ENCODE measurements at regions not wholly inside any gene's neighbourhood (a gene's known extent, or its start where the extent isn't known, plus 50 kb on each side); places are given as distances from the start of the nearest gene placed in this dataset.

GRCh38 chr9:79006546-79006945 is 565.2 kb upstream of the TLE4 start:
- DNase-seq (ENCODE audit: low read depth): no peak

GRCh38 chr9:79007701-79008483 is 563.9 kb upstream of the TLE4 start:
- no peak for DNase-seq (ENCODE audit: low read depth)

GRCh38 chr9:79008916-79009315 is 562.8 kb upstream of the TLE4 start:
- no peak for DNase-seq (ENCODE audit: low read depth)

DNA sequence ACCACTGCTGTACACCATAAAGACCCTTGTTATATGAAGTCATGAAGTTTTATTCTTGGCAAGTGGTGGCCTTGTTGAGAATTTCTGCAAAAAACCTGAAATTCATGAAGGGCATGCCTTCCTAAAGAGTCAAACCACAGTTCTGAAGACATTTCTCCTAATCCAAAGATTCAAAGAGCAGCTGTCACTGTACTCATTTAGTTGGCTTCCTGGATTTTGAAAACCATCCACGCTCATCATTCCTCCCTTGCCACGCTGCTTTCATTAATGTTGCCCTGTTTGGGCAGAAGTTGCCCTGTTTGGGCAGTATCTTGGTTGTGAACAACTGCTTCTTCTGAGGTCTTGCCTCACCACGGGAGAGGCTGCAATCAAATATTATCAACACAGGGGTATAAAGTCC is 560.3 kb upstream of the TLE4 start:
- peak; percentile 20 for DNase-seq (ENCODE audit: low read depth)

- no peak for DNase-seq (ENCODE audit: low read depth)
Measured at GRCh38 chr9:79012561-79012960, 559.2 kb upstream of the TLE4 start.

GRCh38 chr9:79013715-79014610 is 557.8 kb upstream of the TLE4 start:
- DNase-seq (ENCODE audit: low read depth): no peak

DNA sequence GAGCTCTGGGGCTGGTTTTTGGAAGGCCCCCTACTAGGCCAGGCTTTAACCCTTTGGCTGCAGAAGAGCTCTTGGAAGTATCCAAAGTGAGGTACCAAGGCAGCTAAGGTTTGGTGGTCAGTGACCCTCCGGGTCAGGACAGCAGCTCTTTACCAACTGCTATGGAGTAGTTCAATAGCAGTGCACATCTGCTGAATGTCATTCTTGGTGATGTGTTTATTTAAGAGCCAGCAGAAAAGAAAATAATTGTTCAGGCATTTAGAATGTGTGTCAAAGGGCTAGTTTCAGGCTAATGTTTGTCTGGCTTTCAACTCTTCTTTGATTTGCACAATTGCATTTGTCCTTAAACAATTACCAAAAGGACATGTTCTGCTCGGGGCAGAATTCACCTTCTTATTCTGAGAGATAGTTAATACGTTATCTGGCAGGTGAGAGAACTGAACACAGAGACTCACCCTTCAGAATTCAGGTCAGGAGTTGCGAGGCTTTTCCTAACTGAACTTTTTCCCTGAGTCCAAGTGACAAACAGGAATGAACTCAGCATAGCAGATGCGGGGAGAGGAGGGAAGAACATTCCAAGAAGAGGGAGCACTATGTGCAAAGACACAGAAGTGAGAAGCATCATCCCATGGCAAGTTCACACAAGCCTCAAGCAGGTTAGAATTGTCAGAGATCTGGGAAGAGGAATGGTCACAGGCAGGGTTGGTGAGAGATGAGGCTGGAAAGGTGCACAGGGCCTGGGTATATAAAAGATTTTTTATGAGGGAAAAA is 556.7 kb upstream of the TLE4 start:
- DNase-seq (ENCODE audit: low read depth): no peak

GRCh38 chr9:79015951-79016350 is 555.8 kb upstream of the TLE4 start:
- no peak for DNase-seq (ENCODE audit: low read depth)

- DNase-seq (ENCODE audit: low read depth): peak; percentile 89
Measured at GRCh38 chr9:79020276-79020675, 551.5 kb upstream of the TLE4 start.

DNA sequence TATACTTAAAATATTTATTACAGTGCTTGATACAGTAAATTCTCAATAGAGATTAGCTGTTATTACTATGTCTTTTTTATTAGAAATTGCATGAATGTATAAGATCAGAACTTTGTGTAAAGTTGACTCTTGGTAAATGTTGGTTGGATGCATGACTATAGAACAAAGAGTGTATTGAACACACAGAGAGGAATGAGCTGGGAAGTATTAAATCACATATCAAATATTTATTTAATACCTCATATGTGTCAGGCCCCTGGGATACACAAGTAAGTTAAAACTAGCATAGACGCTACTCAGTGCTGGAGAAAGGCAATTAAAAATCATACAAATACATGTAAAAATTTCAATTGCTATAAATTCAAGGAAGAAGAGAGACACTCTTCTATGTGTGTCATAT is 550.7 kb upstream of the TLE4 start:
- no peak for DNase-seq (ENCODE audit: low read depth)

GRCh38 chr9:79023134-79023580 is 548.6 kb upstream of the TLE4 start:
- DNase-seq (ENCODE audit: low read depth): peak; percentile 46

DNA sequence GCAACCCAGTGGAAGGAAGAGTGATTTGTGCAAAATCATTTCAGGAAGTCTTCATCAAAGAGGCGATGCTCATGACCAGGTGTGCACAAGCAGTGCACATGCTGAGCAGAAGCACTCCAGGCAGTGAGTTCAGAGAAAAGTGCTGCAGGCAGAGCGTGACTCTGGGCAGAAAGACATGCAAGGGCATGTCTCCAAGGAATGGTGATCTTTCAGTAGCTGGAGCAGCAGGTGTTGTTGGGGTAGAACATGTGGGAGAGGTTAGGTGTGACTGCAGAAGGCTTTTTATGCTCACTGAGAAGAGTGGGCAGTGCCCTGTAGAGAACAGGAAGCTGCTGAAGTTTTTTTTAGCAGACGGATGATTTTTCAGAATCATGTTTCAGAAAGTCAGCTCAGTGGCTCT is 545.4 kb upstream of the TLE4 start:
- peak; percentile 61 for DNase-seq (ENCODE audit: low read depth)

DNA sequence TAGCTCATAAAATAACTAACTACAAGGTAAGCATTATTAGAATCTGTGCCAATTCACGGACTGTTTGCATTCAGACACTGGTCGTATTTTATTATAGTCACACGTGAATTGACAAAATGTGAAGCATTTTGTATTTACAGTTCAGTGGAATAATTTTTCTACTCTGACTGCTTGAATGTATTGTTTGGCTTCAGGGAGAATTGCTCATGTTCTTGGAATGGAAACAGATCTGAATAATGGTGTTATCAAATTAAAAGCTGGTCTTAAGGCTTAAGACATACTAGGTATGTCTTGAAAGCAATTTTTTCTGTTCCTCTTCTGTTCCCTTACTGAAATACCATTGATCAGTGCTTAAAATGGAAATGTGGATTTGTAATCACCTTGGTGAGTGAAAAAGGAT is 543.7 kb upstream of the TLE4 start:
- no peak for DNase-seq (ENCODE audit: low read depth)

DNA sequence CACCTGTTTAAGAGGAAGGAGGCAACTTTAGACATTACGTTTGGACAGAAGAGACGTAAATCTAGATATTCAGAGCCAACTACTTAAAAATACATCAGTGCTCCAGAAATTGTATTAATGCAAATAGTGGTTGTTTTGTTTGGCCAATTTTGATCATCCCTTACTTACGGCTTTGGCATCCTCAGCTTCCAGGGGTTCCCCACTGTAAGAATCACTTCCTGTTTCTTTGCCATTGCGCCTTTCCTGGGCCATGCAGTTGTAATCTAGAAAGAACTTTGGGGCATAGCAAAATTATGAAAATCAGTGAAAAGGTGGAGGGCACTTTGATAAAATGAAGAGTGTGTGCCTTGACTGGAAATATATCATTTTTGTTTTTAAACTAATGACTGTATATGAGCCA is 537.2 kb upstream of the TLE4 start:
- no peak for DNase-seq (ENCODE audit: low read depth)

GRCh38 chr9:79037338-79037737 is 534.4 kb upstream of the TLE4 start:
- DNase-seq (ENCODE audit: low read depth): no peak

GRCh38 chr9:79040671-79041070 is 531.1 kb upstream of the TLE4 start:
- DNase-seq (ENCODE audit: low read depth): no peak

- DNase-seq (ENCODE audit: low read depth): no peak
Measured at GRCh38 chr9:79041266-79041665, 530.5 kb upstream of the TLE4 start.

GRCh38 chr9:79043916-79044315 is 527.8 kb upstream of the TLE4 start:
- DNase-seq (ENCODE audit: low read depth): no peak

DNA sequence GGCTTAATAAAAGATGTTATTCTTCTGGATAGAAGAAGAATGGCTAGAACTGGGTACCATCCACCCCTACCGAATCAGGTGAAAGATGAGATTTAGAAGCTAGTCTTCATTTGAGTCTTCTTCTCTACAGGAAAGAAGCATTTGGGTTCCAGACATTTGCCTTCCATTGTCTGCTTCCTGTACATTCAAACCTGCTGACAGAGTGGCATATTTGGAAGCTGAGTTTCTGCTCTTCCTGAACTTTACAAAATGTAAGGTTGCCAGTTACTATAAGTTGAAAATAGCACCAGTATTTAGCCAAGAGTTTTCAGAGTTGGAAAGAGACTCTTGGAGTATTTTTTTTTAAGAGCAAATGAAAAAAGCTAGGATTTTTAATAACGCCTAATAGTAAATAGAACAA is 525.4 kb upstream of the TLE4 start:
- no peak for DNase-seq (ENCODE audit: low read depth)

- DNase-seq (ENCODE audit: low read depth): no peak
Measured at GRCh38 chr9:79049371-79049770, 522.4 kb upstream of the TLE4 start.

DNA sequence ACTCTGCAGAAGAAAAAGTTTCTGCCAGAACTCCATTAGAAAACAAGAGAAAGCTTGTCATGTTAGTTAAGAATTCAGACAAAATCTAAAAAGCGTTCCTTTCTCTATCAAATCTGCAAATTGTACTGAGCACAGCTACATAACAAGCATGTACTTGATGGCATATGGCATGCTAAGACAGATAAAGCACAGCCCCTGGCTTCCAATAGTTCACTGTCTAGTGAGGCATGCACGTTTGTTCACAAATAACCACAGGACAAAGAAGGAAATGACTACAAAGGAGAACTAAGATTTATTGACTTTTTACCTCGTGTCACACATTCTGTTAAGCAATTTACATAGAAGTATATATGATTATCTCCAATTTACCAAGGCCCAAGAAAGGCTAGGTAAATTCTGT is 518.2 kb upstream of the TLE4 start:
- DNase-seq (ENCODE audit: low read depth): no peak

DNA sequence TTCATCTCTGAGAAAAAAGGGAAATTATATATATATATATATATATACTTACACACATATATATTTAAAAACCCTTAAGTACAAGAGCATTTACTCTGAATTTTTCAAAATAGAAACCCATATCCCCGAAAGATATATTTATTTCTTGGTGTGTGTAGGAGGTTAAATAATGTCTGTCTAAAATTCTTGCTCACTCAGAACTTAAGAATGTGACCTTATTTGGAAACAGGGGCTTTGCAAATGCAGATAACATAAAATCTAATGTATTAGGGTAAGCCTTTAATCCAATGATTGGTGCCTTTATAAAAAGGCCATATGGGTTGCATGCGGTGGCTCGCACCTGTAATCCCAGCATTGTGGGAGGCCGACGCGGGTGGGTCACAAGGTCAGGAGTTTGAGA is 517.3 kb upstream of the TLE4 start:
- DNase-seq (ENCODE audit: low read depth): no peak

Data from myocyte (in vitro differentiated cells).